Brain microvascular endothelial cell (primary cell): ENCODE measurements at regions not wholly inside any gene's neighbourhood (a gene's known extent, or its start where the extent isn't known, plus 50 kb on each side); places are given as distances from the start of the nearest gene placed in this dataset.

Source experiments
- DNase-seq: peaks from one replicate; pipeline ENCODE4 v3.0.0-alpha.2; 2020
- H3K27ac ChIP-seq: fragments of 250-450 bp; sonication (Bioruptor Pico); 2 replicates; pipeline ENCODE4 v1.5.1; 2020; ENCODE audit warnings: mild to moderate bottlenecking, moderate library complexity
- H3K27me3 ChIP-seq: fragments of 250-450 bp; sonication (Bioruptor Pico); replicated peaks from 2 replicates; pipeline ENCODE4 v1.5.1; 2020; ENCODE audit warnings: mild to moderate bottlenecking
- H3K36me3 ChIP-seq: fragments of 250-450 bp; sonication (Bioruptor Pico); replicated peaks from 2 replicates; pipeline ENCODE4 v1.5.1; 2020; ENCODE audit warnings: mild to moderate bottlenecking
- H3K4me3 ChIP-seq: 2 replicates; pipeline ENCODE4 v1.5.1; 2011; ENCODE audit warnings: low read depth, mild to moderate bottlenecking, control low read depth, low read length, moderate library complexity
- in situ Hi-C: cut with HindIII; loops from 2 replicates; pipeline ENCODE4 v1.10.0; 2017; ENCODE audit warnings: low sequenced_read_pairs, low pct_ligation_motif_present
- TF ChIP-seq, protein P1 (sequence below): IDR thresholded peaks from 2 replicates; pipeline ENCODE4 v1.5.1; 2011; ENCODE audit warnings: low read depth, mild to moderate bottlenecking, moderate library complexity, low read length, control low read depth, inconsistent platforms; ENCODE audit errors: missing control alignments

GRCh38 chr1:10848109-10848684 lies 51.8 kb upstream of the CASZ1 start:
- H3K4me3 ChIP-seq = no peak overlapping the region
- TF ChIP-seq, protein P1, sequence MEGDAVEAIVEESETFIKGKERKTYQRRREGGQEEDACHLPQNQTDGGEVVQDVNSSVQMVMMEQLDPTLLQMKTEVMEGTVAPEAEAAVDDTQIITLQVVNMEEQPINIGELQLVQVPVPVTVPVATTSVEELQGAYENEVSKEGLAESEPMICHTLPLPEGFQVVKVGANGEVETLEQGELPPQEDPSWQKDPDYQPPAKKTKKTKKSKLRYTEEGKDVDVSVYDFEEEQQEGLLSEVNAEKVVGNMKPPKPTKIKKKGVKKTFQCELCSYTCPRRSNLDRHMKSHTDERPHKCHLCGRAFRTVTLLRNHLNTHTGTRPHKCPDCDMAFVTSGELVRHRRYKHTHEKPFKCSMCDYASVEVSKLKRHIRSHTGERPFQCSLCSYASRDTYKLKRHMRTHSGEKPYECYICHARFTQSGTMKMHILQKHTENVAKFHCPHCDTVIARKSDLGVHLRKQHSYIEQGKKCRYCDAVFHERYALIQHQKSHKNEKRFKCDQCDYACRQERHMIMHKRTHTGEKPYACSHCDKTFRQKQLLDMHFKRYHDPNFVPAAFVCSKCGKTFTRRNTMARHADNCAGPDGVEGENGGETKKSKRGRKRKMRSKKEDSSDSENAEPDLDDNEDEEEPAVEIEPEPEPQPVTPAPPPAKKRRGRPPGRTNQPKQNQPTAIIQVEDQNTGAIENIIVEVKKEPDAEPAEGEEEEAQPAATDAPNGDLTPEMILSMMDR = no peak
- no peak overlapping the region for H3K27ac ChIP-seq
- in situ Hi-C loops = no loop called here
- no peak for DNase-seq
- peaks cover 19% of the 10 kb centered on the region for H3K27me3 ChIP-seq
- H3K36me3 ChIP-seq = no peaks in the 10 kb centered on the region

DNA sequence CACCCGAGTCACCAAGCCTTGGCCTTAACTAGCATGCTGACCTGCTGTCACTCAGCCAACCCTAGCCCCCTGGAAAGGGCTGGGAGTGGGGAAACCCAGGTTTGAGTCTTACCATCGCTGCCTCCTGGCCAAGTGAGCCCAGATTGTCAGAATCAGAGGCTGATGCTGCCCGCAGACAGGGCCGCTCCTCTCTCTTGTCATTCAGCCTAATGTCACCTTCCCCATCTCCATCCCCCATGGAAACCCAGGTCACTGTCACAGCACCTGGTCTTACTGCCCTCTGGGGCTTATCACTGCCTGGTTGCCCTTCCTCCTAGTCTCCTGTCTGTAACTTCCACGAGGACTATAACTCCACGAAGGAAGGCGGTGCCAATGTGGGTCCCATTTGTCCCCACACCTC lies 53.6 kb upstream of the CASZ1 start:
- no peaks in the 10 kb centered on the region for H3K36me3 ChIP-seq
- H3K27me3 ChIP-seq = peaks cover 19% of the 10 kb centered on the region
- TF ChIP-seq, protein P1 = no peak
- H3K4me3 ChIP-seq = no peak overlapping the region
- DNase-seq = no peak
- in situ Hi-C loops = no loop called here
- H3K27ac ChIP-seq = no peak overlapping the region

DNA sequence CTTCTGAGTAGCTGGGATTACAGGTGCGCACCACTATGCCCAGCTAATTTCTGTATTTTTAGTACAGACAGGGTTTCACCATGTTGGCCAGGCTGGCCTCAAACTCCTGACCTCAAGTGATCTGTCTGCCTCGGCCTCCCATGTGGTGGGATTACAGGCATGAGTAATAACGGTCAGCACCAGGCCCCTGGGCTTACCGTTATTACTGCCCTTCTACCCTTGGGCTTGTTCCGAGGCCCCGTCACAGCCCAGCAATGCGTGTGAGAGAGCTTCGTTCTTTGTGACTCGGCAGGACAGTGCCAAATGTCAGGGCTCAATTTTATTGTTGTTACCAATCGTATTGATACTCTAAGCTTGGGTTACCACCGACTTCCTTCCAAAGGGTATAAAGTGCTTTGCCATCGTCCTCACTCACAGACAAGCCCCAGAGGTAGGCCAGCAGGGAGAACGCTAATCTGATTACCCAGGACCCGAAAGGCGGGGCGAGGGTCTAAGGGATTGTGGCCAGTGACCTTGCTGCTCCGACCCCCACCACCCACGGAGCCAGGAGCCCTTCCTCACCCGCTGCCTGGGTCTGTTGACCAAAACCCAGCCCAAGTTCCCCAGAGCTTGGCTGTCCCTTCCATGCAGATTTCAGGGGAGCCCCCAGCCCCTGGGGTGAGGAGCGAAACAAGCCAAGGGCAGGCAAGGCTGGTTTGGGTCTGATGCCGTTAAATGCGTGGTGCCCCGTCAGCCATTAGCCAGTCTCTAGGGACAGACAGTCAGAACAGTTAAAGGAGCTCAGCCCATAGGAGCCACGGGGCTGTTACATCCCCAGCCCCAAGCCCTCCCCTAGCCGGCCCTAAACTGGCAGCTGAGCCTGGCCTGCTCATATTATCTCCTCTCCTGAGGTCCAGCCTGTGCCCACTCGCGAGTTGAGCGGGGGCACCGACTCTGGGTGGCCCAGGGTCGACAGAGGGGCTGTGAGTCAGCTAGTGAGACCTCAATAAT lies 54.9 kb upstream of the CASZ1 start:
- no peak for DNase-seq
- Histone ChIP-seq H3K27me3 (peaks cover 19% of the 10 kb centered on the region), H3K36me3 (no peaks in the 10 kb centered on the region), H3K27ac (no peak overlapping the region), H3K4me3 (no peak overlapping the region)
- in situ Hi-C loops = no loop called here
- TF ChIP-seq, protein P1 = no peak

- H3K27ac ChIP-seq = no peak overlapping the region
- DNase-seq = no peak
- in situ Hi-C loops = no loop called here
Observed at GRCh38 chr1:10852018-10852417, 55.6 kb upstream of the CASZ1 start.

DNA sequence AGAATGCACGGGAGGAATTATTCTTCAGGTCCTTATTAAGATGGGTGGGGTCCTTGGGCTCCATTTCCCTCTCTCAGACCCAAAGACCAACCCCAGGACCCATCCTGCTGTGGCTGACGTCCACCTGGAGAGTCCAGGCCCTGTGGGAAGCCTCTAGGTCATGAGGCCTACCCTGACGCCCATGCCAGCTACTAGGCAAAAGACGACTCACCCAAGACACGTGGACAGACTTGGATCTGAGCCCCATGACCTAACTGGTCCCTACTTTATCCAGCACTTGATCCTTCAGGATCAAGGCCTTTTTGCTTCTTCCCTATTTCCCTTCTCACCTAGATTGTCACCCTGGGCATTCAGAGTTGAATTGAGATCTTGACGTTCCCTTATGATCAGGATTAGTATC lies 56.0 kb upstream of the CASZ1 start:
- no peaks in the 10 kb centered on the region for H3K36me3 ChIP-seq
- no peak overlapping the region for H3K4me3 ChIP-seq
- H3K27ac ChIP-seq = no peak overlapping the region
- H3K27me3 ChIP-seq = peaks cover 19% of the 10 kb centered on the region
- TF ChIP-seq, protein P1 = no peak
- no peak for DNase-seq
- in situ Hi-C loops = no loop called here

More at GRCh38 chr1:10852018-10852417, 55.6 kb upstream of the CASZ1 start:
- TF ChIP-seq, protein P1 = no peak
- H3K27me3 ChIP-seq = peaks cover 19% of the 10 kb centered on the region
- no peak overlapping the region for H3K4me3 ChIP-seq
- H3K36me3 ChIP-seq = no peaks in the 10 kb centered on the region
